Peyer's patch (tissue), 4 donors: ENCODE measurements at regions not wholly inside any gene's neighbourhood (a gene's known extent, or its start where the extent isn't known, plus 50 kb on each side); places are given as distances from the start of the nearest gene placed in this dataset.
"Not testable (repeated sequence)": the region's sequence is repeated elsewhere in the genome, so short reads cannot be mapped to it uniquely, and the experiment has no call there.

ENCODE experiments used
- DNase-seq, 3 donors: peaks; one replicate each; pipeline ENCODE4 v3.0.0-alpha.2; 2017 to 2019
- H3K27ac ChIP-seq, 4 donors: fragments of 200-600 bp; sonication (generic); one replicate each; pipeline ENCODE4 v1.5.1; 2016 to 2019
- H3K27me3 ChIP-seq, 2 donors: fragments of 200-600 bp; sonication (generic); one replicate each; pipeline ENCODE4 v1.5.1; 2019
- H3K36me3 ChIP-seq, 3 donors: fragments of 200-600 bp; sonication (generic); one replicate each; pipeline ENCODE4 v1.5.1; 2016 to 2019
- H3K4me1 ChIP-seq, 4 donors: fragments of 200-600 bp; sonication (generic); one replicate each; pipeline ENCODE4 v1.5.1; 2016 to 2019
- H3K4me3 ChIP-seq, 4 donors: fragments of 200-600 bp; sonication (generic); 1 replicate in 3 of 4; 2 replicates in 1 of 4; pipeline ENCODE4 v1.5.1; 2016 to 2019; ENCODE audit warnings: mild to moderate bottlenecking in 1 of 4
- H3K9me3 ChIP-seq, 4 donors: fragments of 200-600 bp; sonication (generic); one replicate each; pipeline ENCODE4 v1.5.1; 2016 to 2019; ENCODE audit warnings: mild to moderate bottlenecking in 1 of 4
- POLR2A ChIP-seq, 2 donors: fragments of 450-650 bp; IDR thresholded peaks; one replicate each; pipeline ENCODE4 v1.5.1; 2017; ENCODE audit warnings: antibody characterized with exemption in 2 of 2, mild to moderate bottlenecking in 2 of 2, moderate library complexity in 2 of 2
- TF ChIP-seq, protein P1 (sequence below), 6 experiments: fragments of 450-650 bp in 4 of 6; fragments of 200-600 bp in 2 of 6; sonication (generic) in 1 of 6; IDR thresholded peaks; one replicate each; pipeline ENCODE4 v1.5.1; 2017 to 2019; ENCODE audit warnings: antibody characterized with exemption in 6 of 6, mild to moderate bottlenecking in 3 of 6, moderate library complexity in 1 of 6

DNA sequence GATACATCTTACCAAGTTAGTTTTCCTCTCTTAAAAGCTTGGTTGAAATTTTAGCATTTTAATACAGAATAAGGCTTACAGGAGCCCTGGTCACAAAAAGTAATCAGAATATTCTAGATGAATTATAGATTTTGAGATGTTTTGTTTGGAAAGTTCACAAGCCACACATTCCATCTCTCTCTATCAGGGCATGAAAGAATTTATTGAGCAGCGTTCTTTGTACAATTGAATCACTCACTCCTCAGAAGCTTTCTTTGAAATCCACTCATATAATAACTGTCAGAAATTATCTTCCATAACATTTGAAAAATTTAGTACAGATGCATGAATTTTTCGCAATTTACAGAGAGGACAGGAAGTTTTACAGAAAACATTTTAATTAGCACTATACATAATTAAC is 938.6 kb upstream of the MDGA2 start:
- Histone ChIP-seq H3K27me3 (no peaks in the 10 kb centered on the region), H3K27ac (no peak overlapping the region), H3K9me3 (no peaks in the 10 kb centered on the region), H3K36me3 (no peaks in the 10 kb centered on the region), H3K4me1 (no peaks in the 10 kb centered on the region), H3K4me3 (no peak overlapping the region)
- DNase-seq: no peak
- TF ChIP-seq POLR2A (IDR thresholded peaks at IDR 0.05): no peak
- TF ChIP-seq, protein P1, sequence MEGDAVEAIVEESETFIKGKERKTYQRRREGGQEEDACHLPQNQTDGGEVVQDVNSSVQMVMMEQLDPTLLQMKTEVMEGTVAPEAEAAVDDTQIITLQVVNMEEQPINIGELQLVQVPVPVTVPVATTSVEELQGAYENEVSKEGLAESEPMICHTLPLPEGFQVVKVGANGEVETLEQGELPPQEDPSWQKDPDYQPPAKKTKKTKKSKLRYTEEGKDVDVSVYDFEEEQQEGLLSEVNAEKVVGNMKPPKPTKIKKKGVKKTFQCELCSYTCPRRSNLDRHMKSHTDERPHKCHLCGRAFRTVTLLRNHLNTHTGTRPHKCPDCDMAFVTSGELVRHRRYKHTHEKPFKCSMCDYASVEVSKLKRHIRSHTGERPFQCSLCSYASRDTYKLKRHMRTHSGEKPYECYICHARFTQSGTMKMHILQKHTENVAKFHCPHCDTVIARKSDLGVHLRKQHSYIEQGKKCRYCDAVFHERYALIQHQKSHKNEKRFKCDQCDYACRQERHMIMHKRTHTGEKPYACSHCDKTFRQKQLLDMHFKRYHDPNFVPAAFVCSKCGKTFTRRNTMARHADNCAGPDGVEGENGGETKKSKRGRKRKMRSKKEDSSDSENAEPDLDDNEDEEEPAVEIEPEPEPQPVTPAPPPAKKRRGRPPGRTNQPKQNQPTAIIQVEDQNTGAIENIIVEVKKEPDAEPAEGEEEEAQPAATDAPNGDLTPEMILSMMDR (IDR thresholded peaks at IDR 0.05): no peak

DNA sequence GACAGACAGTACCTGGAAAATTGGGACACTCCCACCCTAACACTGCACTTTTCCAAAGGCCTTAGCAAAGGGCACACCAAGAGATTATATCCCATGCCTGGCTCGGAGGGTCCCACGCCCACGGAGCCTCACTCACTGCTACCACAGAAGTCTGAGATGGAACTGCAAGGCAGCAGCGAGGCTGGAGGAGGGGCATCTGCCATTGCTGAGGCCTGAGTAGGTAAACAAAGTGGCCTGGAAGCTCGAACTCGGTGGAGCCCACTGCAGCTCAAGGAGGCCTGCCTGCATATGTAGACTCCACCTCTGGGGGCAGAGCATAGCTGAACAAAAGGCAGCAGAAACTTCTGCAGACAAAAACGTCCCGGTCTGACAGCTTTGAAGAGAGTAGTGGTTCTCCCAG is 931.6 kb upstream of the MDGA2 start:
- DNase-seq, H3K4me1 ChIP-seq, H3K36me3 ChIP-seq, H3K27ac ChIP-seq, H3K27me3 ChIP-seq, H3K9me3 ChIP-seq, H3K4me3 ChIP-seq: not testable (repeated sequence)

DNA sequence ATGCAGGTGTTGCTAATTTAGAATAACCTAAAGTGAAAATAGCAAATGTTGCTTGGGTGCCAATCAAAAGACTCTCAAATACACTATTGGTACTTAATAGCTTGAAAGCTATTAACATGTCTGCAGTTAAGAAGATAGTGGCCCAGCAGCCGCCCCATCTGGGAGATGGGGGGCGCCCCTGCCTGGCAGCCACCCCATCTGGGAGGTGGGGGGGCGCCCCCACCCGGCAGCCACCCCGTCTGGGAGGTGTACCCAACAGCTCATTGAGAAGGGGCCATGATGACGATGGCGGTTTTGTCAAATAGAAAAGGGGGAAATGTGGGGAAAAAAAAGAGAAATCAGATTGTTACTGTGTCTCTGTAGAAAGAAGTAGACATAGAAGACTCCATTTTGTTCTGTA is 923.1 kb upstream of the MDGA2 start:
- Histone ChIP-seq H3K4me3 (no peak overlapping the region), H3K27ac (no peak overlapping the region), H3K36me3 (no peaks in the 10 kb centered on the region), H3K9me3 (no peaks in the 10 kb centered on the region), H3K27me3 (no peaks in the 10 kb centered on the region), H3K4me1 (no peaks in the 10 kb centered on the region)
- TF ChIP-seq, protein P1 (IDR thresholded peaks at IDR 0.05): no peak
- no peak for TF ChIP-seq POLR2A (IDR thresholded peaks at IDR 0.05)
- DNase-seq: no peak

DNA sequence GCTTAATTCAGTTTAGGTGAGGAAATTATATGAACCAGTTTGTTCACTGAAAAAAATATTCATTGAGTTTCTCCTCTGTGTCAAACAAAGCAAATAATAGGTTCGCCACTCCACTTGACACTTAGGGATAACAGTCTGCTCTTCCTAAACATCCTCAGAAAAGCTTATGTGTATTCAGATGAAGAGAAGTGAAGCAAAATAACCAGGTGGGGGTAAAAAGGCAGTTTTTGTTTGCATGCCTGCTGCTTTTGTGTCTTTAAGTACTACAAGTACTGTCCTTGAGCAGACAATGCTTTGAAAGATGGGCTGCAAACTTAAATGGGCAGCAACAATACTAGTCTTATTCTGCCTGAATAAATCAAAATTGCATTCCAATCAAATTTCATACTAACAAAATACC is 910.7 kb upstream of the MDGA2 start:
- H3K27ac ChIP-seq: no peak overlapping the region
- no peaks in the 10 kb centered on the region for H3K4me1 ChIP-seq
- H3K4me3 ChIP-seq: no peak overlapping the region
- no peaks in the 10 kb centered on the region for H3K9me3 ChIP-seq
- no peaks in the 10 kb centered on the region for H3K36me3 ChIP-seq
- no peaks in the 10 kb centered on the region for H3K27me3 ChIP-seq
- no peak for TF ChIP-seq POLR2A (IDR thresholded peaks at IDR 0.05)
- TF ChIP-seq, protein P1 (IDR thresholded peaks at IDR 0.05): no peak
- no peak for DNase-seq

DNA sequence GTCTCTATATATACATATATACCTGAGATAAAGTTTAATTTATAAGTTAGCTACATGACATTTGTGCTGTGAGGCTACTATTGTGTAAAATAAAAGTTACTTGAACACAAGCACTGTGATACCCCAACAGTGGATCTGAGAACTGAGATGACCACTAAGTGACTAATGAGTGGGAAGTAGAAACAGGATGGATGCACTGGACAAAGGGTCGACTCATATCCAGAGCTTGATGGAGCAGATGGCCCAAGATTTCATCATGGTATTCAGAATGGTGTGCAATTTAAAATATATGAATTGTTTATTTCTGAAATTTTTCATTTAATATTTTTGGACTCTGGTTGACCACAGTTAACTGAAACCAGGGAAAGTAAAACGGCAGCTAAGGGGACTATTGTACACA is 908.6 kb upstream of the MDGA2 start:
- no peaks in the 10 kb centered on the region for H3K36me3 ChIP-seq
- no peak for DNase-seq
- H3K4me1 ChIP-seq: no peaks in the 10 kb centered on the region
- no peak overlapping the region for H3K27ac ChIP-seq
- TF ChIP-seq POLR2A (IDR thresholded peaks at IDR 0.05): no peak
- TF ChIP-seq, protein P1 (IDR thresholded peaks at IDR 0.05): no peak
- no peaks in the 10 kb centered on the region for H3K27me3 ChIP-seq
- no peaks in the 10 kb centered on the region for H3K9me3 ChIP-seq
- no peak overlapping the region for H3K4me3 ChIP-seq

DNA sequence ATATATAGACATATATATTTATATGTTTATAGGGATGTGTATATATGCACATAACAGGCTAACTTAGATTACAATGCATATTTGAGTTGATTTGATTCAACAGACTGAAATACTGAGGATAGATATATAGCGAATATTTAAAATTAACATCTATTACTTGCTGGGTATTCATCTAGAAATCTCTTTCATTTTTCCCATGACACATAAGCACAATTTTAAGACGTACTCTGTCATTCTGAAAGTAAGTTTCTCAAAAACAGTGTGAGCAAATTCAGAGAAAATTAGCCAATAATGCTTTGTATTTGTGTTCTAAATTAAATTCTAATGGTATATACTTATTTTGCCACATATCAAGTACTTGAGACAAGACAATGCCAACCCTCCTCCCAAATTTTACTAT is 907.5 kb upstream of the MDGA2 start:
- DNase-seq: no peak
- no peak for TF ChIP-seq POLR2A (IDR thresholded peaks at IDR 0.05)
- TF ChIP-seq, protein P1 (IDR thresholded peaks at IDR 0.05): no peak
- Histone ChIP-seq H3K4me3 (no peak overlapping the region), H3K27ac (no peak overlapping the region), H3K36me3 (no peaks in the 10 kb centered on the region), H3K27me3 (no peaks in the 10 kb centered on the region), H3K4me1 (no peaks in the 10 kb centered on the region), H3K9me3 (no peaks in the 10 kb centered on the region)
